GM18907 (cell line): ENCODE measurements at regions not wholly inside any gene's neighbourhood (a gene's known extent, or its start where the extent isn't known, plus 50 kb on each side); places are given as distances from the start of the nearest gene placed in this dataset.

Source experiments
- ATAC-seq: cut with Tn5 transposase; IDR thresholded peaks from one replicate; pipeline ENCODE4 v1.9.1; 2021; ENCODE audit warnings: mild to moderate bottlenecking, moderate library complexity; ENCODE audit not compliant: unreplicated experiment

DNA sequence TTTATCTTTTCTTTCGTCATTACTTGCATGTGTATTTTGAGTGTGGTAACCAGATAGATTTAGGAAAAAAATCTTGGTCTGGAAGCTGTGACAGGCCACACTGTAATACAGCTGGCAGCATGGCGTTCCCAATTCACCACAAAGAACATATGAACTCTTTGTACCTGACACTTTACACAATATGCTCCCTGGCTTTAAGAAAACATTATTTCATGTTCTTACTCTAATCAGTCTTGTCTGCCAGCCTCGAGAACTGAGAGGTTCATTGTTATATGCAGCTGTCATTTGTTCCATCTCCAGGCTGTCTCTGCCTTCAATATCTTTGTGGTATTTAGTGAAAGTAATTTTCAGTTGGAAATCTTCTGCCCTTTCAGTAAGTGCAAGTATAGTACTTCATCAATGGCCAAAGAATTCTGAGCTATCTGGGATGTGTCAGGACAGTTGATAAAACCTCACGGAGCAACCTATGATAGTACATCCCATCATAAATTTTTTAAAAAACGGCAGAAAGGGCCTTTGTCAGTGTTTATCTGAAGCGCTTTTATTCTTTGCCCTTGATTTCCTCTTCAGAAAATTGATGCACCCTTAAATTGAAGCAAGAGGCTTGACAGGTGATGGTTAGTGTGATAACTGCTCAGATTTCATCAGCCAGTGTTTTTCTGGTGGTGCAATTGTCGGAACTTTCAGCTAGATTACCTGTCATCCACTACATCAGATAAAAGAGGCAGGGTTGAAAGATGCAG is 146.3 kb upstream of the SP8 start:
- ATAC-seq = no peak

DNA sequence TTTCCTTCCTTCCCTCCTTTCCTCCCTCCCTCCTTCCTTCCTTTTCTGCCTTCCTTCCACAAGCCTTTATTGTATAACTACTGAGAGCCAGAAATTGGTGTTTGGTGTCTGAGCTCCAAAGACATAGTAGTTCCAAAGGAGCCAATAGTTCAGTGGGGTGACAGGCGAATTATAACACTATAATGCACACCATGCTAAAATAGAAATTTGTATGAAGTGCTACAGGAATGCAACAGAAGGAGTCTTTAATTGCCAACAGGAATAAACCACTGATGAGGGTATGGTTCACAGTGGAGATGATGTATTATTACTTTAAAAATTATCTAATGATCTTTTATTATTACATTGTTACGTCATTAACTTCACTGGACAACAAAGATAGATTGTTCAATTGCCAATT is 158.8 kb upstream of the SP8 start:
- no peak for ATAC-seq

DNA sequence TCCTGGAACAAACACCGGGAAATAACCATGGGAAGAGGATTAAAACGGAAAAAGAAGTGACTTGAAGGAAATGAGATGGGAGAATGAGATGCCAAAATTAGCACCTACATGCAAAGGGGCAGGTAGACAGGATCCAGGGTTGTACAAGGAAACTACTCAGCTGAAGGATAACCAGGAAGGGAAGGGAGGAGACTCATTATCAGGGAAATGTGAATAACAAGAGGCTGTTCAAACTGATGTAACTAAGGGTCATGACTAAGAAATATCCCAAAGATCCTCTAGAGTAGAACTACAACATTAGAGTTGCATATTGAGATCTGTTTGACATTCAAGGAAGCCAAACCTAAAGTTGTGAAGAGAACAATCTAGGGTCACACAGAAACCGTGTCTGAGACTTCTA is 166.2 kb upstream of the SP8 start:
- no peak for ATAC-seq

DNA sequence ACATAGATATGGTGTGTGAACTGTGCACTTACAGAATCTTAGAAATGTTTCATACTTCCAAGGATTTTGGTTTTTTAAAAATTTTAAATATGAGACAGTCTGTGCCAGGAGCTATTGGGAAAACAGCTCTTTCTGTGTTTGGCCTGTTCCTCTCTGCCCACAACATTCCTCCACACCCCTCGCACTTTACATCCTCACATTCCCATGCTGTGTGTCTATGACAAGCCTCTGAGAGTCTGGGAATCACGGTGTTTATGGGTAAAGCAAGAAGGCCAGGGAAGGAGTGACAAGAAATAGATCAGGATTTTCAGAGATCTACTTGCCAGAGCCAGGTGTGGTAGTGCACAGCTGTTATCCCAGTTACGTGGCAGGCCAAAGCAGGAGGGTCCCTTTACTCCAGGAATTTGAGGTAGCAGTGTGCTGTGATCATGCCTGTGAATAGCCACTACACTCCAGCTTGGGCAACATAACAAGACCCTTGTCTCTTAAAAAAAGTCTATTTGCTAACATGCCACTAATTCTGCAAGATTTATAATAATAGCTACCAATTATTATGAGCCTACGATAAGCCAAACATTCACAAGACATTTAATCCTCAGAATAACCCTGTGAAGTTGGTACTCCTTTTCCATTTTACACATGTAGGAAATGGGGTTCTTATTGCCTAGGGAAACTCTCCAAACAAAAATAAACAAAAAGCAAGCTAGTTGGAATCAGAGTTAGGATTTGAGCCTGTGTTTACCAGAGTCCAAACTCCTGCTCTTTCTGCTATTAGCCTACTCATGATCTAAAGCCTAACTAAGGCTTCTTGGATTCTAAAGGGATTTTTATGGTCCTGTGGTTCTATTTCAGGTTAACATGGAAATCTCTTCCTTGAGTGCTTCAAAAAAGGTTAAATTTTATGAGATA is 168.3 kb upstream of the SP8 start:
- no peak for ATAC-seq

DNA sequence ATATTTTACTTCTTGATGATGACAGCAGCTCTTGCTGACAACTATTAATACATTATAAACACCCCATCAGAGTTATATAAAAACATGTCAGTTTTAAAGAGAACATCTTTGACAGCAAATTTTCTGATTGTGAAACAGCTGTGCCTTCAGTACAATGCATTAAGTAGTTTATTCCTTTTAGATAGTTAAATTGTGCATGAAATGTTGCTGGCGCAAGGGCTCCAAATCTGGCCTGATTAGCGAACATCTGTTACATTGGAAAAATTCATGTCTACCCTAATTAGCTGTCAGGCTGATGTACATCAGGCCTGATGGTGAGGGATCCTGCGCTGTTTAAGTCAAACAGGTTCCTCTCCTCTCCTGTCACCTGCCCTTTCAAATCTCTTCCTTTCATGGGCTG is 171.9 kb upstream of the SP8 start:
- no peak for ATAC-seq

DNA sequence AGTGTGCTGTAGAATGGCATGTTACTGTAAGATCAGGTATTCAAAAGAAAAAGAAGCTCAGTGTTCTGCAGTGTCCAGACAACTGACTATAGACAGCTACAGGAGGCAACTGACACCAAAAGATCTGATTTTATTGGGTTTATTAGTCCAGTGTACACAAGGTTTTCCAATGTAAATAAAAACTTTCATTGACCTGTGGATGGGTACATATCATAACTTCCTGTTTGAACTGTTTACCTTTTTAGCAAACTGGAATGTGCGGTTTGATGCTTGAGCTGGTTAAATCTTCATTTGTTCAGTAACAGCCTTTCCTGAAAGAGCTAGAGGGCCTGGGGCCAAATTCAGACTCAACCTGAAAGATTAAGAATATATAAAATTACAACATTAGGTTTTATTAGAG is 172.6 kb upstream of the SP8 start:
- ATAC-seq = no peak

DNA sequence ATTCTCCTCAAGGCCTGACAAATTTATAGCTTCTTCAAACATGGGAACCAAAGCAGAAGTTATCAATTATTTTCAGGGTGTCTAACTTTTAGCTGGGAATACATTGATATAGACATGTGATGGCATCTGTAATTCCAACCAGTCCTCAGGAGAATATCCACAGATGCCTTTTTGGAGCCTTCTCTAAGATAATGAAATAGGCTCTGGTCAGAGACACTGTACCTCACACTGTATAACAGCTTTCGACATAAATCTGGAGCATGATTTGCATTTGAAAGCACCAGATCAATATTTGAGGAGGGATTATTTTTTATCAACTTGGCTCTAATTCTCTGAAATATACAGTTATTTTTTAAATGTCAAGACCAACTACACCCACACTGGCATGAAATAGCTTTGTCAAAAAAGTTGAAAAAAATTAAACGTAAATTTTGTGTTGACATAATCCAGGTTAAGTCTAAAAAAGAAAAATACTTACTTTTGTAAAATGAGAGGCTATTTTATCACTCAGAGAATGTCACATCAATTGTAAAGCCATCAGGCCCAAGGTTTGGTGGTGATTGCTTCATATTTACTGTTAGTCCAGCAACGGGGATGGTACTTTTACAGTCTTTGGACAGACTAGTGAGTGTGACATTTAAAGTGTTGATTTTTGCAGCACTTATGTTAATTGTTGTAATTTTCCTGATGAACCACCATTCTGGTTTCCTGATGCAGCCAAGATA is 177.0 kb upstream of the SP8 start:
- ATAC-seq = no peak

DNA sequence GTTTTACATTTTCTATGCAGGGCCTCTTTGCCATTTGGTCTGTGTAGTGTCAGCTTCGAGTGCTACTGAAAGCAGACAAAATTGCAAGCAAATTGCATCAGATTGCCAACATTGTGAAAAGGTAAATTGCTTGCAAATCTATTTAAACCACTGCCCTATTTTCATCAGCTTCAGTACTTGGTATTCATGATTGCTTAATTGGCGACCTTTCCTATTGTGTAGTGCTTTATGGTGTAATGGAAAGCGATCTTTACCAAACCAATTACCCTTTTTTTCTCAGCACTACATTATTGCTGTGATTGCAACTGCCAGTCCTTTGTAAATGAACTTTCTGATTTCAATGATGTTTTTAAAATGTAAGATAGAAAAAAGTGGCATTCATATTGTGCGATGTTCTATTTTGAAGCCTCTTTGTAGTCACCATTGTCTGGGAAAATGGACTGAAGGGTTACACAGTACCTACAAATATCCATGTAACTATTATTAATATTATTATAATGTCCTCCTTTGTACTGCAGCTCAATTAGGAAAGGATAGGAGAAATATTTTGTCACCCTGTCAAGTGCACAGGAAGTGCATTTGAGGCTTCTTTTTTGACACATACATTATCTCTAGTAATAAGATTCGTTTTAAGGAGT is 177.7 kb upstream of the SP8 start:
- no peak for ATAC-seq

DNA sequence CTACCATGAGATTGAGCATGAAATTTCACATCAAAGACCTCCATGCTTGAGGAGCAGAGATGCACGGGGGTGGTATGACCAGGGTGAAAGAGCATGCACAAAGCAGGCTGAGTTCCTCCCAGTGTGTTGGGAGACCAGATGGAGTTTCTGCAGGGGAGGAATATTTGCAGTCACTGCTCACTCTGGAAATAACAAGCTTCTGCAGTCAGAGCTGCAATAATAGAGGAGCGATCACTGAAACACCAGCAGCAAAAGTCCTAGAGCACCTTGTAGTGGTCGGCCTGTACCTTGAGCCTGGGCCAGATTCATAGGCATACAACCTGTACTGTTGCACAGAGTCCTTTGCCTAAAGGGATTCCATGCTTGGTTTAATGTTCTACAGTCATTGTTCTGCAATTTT is 184.5 kb upstream of the SP8 start:
- ATAC-seq = no peak

DNA sequence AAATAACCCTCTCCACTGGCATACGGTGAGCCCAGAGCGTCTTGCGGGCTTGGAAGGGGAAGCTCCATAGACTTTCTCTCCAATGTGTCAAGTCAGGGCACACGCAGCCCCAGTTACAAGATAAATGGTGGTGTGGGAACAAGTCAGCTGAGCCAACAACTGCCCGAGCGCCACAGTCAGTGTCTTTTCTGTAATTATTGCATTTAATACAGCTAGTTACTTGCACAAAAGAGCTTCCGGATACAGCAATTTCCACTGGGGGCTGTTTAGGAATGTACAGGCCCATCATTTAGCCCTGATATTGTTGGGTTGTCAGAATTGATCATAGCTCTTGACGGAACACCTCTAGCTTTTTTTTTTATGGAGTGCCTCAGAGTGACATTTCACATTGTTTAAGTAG is 193.5 kb upstream of the SP8 start:
- ATAC-seq = no peak

DNA sequence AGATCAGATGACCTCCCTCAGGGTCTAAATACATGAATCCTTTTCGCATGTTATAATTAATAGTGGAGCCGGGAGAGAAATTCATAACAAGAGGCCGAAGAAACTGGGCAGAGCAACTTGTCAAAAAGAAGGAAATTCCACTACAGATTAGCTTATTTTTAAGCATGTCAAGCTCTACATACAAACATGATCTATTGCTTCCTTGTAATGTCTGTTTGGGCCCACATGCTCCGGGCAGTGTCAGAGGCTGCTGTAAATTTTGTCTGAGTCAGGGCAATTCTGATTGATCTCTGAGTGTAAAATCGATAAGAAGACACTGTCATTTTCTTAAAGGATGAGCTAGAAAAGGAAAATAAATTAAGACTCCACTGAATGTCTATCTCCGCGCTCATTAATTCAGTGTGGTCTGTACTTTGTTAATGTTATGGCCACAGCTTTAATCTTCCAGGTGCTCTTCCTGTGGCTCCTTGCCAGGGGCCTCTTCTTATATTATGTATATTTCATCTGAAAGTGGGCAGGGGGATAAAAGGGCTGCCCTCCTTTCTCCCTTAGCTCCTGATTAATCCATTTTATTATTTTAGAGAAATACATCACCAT is 194.1 kb upstream of the SP8 start:
- ATAC-seq = no peak

DNA sequence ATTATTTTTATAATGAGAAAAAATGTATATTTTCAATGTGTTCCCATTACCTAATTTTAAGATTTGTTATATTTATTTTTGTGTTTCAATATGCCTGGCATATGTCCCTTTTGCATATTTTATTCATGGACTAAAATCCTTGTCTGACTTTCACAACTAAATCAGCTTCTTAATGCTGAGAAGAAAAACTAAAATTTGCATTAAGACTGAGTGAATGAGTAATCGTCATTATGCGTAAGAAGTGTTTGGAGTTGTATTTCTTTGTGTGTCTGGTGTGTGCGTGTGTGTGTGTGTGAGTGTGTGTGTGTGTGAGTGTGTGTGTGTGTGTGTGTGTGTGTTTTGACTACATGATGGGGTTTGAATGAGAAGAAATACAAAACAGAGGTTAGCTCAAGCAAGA is 201.7 kb upstream of the SP8 start:
- no peak for ATAC-seq

DNA sequence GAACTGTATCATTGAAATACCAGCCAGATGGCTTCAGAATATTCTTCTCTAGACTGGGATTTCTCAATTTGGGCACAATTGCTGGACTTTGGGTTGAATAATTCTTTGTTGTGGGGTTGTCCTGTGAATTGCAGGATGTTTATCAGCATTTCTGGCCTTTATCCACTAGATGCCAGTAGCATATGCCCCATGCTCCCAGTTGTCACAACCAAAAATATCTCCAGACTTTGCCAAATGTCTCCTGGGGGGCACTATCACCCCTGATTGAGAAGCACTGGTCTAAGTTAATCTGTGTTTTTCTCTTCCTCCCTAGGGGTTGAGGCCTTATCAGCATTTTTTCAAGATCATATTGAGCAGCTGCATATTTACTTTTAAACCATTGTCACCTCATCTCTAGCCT is 204.9 kb upstream of the SP8 start:
- no peak for ATAC-seq

DNA sequence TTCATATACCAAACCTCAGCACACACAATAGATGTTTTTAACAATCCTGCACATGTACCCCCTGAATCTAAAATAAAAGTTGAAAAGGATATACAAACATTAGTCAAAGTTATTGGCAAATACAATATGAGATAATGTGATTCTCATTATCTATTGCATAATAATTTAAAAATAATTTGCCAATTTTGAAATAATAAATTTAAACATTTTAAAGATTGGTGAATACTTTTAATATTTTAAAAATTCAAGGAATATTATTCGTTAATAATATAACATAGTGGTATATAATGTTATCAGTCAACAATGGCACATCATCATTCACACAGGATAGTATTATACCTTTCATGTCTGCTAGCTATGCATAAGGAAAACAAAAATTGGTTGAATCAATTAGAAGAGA is 207.0 kb upstream of the SP8 start:
- no peak for ATAC-seq

DNA sequence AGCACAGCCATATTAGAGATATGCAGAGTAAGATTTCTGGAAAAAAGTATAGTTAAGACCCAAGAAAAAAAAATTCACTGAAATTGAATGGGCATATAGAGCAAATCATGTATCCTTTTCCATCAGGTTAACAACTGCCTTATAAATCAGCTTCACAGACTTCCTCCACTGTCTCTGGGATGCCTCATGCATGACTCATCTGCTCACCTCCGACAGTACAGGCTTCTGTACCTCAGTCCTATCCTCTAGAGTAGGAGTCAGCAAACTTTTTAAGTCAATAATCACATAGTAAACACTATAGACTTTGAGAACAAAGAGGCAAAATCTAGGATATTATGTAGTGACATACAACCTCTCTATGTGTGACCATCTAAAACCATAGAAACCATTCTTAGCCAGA is 211.6 kb upstream of the SP8 start:
- no peak for ATAC-seq

DNA sequence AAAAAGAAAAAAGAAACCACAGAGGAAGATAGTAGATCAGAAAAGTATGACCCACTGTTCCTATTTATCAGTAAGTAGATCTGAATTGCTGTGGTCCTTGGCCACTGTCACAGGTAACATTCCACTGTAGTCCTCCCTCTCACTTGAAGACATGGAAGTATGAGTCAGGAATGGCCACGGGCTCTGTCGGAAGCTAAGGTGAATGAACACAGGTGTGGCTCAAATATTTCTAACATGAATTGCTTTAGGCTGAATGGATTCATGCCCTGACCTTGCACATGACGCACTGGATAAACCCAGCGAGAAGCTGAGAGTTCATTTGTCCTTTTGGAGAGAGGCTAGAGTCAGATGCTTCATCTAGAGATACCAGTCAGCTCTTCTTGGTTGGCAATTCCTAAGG is 224.5 kb upstream of the SP8 start:
- no peak for ATAC-seq

DNA sequence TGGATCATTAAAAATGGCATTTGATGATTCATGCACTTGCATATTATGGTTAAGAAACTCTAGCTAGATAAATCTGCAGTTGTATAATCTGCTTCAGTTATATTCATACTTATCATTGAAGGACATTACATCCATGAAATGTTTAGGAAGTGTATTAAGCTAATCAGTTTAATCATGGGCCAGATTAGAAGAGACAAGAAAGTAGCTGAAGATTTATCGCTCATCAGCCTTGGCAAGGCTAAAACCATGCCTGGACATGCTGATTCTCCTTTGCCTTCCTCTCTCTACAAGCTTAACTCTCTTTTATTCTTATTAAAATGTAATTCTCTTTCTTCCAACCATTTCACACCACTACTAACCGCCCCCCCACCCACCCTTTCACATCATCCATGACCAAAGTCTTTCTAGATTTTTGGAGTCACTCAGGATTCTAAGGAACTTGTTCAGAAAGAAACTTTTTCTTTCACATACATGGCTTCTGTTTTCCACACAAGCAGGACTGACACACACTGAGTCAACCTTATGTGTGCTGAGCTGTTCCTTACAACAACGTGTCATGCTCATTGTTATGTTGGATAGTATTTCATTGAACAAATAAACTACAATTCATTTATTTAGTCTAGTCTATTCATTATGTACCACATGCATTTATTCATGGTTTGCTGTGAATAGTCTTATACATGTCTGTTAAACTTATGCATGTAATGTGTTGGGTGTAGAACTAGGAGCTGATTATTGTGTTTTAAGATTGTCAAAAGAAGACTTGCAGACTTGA is 227.3 kb upstream of the SP8 start:
- ATAC-seq = no peak

DNA sequence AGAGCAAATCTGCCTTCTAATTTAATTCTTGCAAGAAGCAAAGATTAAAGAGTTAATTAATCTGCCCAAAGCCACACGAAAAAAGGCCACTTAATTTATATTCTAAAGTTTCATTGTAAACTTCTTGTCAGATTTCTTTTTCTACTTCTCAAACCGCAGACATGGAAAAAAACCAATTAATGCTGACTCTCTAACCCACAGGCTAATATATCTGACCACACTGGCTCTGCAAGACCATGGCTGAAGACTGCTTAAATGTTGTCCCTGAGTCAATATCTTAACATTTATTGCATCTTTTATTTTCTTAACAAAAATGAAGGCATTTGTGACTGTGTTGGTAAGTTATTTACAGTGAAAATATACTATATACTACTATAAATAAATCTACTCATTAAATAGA is 234.0 kb upstream of the SP8 start:
- no peak for ATAC-seq

DNA sequence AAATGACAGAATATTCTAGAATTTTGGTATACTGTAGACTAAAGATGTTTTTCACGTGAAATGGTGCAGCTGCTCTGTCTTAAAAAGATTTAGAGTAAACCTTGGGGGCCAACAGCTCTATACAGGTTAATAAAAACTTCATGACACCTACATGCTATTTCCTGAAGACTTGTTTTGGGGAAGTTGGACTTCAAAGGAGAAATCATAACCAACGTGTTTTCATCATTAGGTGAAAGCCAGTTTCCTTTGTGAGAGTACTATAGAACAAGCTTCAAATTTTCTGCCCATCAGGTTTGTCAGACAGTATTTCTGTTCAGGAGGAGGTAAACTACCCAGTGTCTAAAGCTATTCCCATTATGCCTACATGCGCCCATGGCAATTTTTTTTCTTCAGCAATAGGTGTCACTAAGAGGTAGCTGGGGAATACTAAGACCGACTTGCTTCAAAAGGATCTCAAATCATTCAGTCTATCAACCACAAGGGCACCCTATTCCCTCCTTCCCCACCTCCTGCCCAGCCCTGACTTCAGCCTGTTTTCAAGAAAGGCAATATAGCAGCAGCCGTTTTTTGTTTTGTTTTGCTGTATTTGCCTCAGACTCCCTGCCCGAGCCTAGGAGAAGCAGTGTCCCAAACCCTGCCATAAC is 237.3 kb upstream of the SP8 start:
- ATAC-seq = no peak

DNA sequence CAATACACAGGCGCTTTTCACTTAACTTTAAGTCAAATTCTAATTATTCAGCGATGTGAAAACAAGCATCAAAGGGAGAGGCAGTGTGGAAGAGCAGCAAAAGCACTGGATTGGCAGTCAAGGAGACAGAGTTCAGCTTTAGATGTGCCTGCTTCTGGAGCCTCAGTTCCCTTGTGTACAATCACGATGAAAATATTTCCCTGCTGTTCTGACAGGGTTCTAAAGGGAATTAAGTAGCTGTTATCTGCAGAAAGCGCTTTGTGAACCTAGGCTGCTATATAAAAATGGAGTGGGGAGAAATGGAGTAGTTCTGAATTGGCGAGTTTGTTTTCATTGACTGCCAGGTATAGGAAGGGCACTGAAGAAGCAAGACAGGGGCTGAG is 237.8 kb upstream of the SP8 start:
- no peak for ATAC-seq
